Karpas-422 (cell line): ENCODE measurements at regions not wholly inside any gene's neighbourhood (a gene's known extent, or its start where the extent isn't known, plus 50 kb on each side); places are given as distances from the start of the nearest gene placed in this dataset.

Experiments used
- DNase-seq: peaks from one replicate; pipeline ENCODE4 v3.0.0-alpha.2; 2015
- H2AFZ ChIP-seq: fragments of 200-600 bp; sonication (generic); 2 replicates; pipeline ENCODE4 v1.6.1; 2014; ENCODE audit warnings: antibody characterized with exemption, low read length, mixed read lengths
- H3K27ac ChIP-seq: fragments of 200-600 bp; sonication (generic); 2 replicates; pipeline ENCODE4 v1.5.1; 2014; ENCODE audit warnings: mild to moderate bottlenecking, low read length, moderate library complexity
- H3K27me3 ChIP-seq: fragments of 200-600 bp; sonication (generic); 2 replicates; pipeline ENCODE4 v1.6.1; 2014; ENCODE audit warnings: low read length, mixed read lengths
- H3K36me3 ChIP-seq: fragments of 200-600 bp; sonication (generic); 2 replicates; pipeline ENCODE4 v1.6.1; 2014; ENCODE audit warnings: low read length, mixed read lengths; ENCODE audit not compliant: insufficient read depth
- H3K4me1 ChIP-seq: fragments of 200-600 bp; sonication (generic); 2 replicates; pipeline ENCODE4 v1.6.1; 2014; ENCODE audit warnings: mild to moderate bottlenecking, low read length, mixed read lengths
- H3K4me2 ChIP-seq: fragments of 200-600 bp; sonication (generic); 2 replicates; pipeline ENCODE4 v1.6.1; 2014; ENCODE audit warnings: low read length, low read depth, mild to moderate bottlenecking; ENCODE audit not compliant: poor library complexity, severe bottlenecking
- H3K4me3 ChIP-seq: fragments of 200-600 bp; sonication (generic); 2 replicates; pipeline ENCODE4 v1.5.1; 2014; ENCODE audit warnings: mild to moderate bottlenecking, antibody characterized with exemption, low read length, mixed read lengths
- H3K79me2 ChIP-seq: fragments of 200-600 bp; sonication (generic); 2 replicates; pipeline ENCODE4 v1.6.1; 2014; ENCODE audit warnings: mild to moderate bottlenecking, low read length, mixed read lengths
- H3K9ac ChIP-seq: fragments of 200-600 bp; sonication (generic); 2 replicates; pipeline ENCODE4 v1.6.0; 2014; ENCODE audit warnings: low read length
- H3K9me2 ChIP-seq: fragments of 200-600 bp; sonication (generic), shearing (Covaris generic); replicated peaks from 2 replicates; pipeline ENCODE4 v1.6.0; 2014; ENCODE audit warnings: mild to moderate bottlenecking, low read length, moderate library complexity; ENCODE audit not compliant: insufficient read depth
- H3K9me3 ChIP-seq: fragments of 300-700, 200-600 bp; sonication (generic); 2 replicates; pipeline ENCODE4 v1.6.1; 2014; ENCODE audit warnings: low read length, mixed read lengths
- H4K20me1 ChIP-seq: fragments of 200-600 bp; sonication (generic); 2 replicates; pipeline ENCODE4 v1.6.1; 2014; ENCODE audit warnings: mild to moderate bottlenecking, antibody characterized with exemption, low read length, low read depth; ENCODE audit not compliant: insufficient read depth

DNA sequence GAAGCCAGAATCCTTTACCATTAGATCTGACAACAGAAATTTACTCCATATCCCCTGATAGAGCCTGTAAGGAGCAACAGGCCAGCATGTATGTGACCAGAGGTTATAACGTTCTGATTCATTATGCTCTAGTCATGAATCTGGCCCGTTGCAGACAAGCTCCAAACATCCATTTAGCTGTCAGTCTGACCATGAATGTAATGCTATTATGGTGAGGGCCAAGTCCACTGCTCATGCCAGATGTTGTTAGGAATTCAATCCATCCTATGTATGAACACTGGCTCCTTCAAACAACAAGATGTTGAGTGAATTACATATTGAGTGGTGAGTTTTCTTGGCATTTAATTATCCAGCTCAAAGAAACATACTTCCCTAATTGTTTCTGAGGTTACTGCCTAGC lies 610.1 kb upstream of the ANKRD30A start:
- no peak overlapping the region for H3K4me2 ChIP-seq
- H3K27me3 ChIP-seq: no peaks in the 10 kb centered on the region
- no peaks in the 10 kb centered on the region for H4K20me1 ChIP-seq
- no peak overlapping the region for H3K9ac ChIP-seq
- no peak for DNase-seq
- no peaks in the 10 kb centered on the region for H3K4me1 ChIP-seq
- H3K9me2 ChIP-seq: no peaks in the 10 kb centered on the region
- no peak overlapping the region for H3K4me3 ChIP-seq
- peaks cover 2% of the 10 kb centered on the region; the same call in 1 of the 2 replicates for H3K9me3 ChIP-seq
- H3K36me3 ChIP-seq: no peaks in the 10 kb centered on the region
- H3K79me2 ChIP-seq: no peaks in the 10 kb centered on the region
- no peak overlapping the region for H3K27ac ChIP-seq
- peak overlapping the region; percentile 65; the same call in 1 of the 2 replicates for H2AFZ ChIP-seq

DNA sequence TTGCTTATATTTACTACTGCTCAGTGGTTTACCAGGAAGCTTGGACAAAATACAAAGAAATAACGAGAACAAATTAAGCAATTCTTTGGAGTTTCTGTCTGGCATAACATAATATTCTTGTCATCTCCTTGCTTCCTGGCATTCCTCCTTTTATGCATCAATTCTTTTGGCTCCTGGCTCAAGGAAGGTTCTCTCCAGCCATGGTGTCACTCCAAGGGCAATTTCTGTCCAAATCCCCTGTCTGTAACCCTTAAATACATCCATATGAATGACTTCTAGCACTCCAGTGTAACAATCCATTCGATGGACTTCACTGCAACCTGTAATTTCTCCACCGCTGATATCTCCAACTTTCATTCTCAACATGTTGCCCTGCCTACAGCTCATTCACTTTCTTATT lies 617.7 kb upstream of the ANKRD30A start:
- no peak overlapping the region for H3K4me3 ChIP-seq
- H3K9me3 ChIP-seq: no peaks in the 10 kb centered on the region
- H2AFZ ChIP-seq: no peak overlapping the region
- H3K9me2 ChIP-seq: no peaks in the 10 kb centered on the region
- H3K27ac ChIP-seq: no peak overlapping the region
- H3K27me3 ChIP-seq: no peaks in the 10 kb centered on the region
- H3K79me2 ChIP-seq: no peaks in the 10 kb centered on the region
- no peak for DNase-seq
- H3K9ac ChIP-seq: no peak overlapping the region
- H4K20me1 ChIP-seq: no peaks in the 10 kb centered on the region
- no peaks in the 10 kb centered on the region for H3K4me1 ChIP-seq
- H3K36me3 ChIP-seq: no peaks in the 10 kb centered on the region
- no peak overlapping the region for H3K4me2 ChIP-seq

DNA sequence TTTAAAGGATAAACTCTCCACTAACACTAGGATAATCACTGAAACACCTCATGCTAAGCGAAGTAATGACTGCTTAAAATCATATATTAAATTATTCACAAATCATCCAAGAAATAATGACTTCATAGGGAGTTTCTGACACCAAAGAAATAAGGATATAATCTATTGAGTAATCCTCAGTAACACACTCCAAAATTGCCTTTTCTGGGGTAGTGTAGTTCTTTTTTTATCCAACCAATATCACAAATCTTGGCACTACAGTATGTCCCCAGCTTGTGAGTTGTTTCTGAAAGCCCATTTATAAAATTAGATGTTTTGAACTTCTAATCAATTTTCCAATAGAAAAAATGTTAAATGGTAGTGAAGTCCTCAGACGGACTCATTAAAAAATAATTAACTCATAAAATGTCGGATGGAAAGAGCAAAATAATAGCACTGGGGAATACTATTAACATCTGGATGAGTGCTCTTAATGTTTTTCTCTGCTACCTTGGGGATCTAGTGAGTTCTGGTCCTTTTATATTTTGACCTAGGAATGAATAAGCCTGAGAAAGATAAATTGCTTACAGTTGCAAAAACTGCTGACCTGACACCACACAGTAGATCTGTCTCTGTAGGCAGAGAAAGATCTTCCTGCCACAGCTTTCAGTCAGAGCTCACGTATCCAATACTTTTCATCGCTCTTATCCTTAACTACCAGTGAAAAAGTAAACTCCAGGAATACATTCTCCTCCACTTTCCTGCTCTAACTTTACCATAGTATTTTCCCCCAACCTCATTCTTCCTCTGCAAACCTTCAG lies 618.5 kb upstream of the ANKRD30A start:
- H2AFZ ChIP-seq: no peak overlapping the region
- H3K4me1 ChIP-seq: no peaks in the 10 kb centered on the region
- H3K27me3 ChIP-seq: no peaks in the 10 kb centered on the region
- no peak for DNase-seq
- H3K9me2 ChIP-seq: no peaks in the 10 kb centered on the region
- no peak overlapping the region for H3K27ac ChIP-seq
- no peak overlapping the region for H3K9ac ChIP-seq
- no peaks in the 10 kb centered on the region for H3K9me3 ChIP-seq
- H3K4me2 ChIP-seq: no peak overlapping the region
- H3K36me3 ChIP-seq: no peaks in the 10 kb centered on the region
- no peak overlapping the region for H3K4me3 ChIP-seq
- no peaks in the 10 kb centered on the region for H4K20me1 ChIP-seq
- H3K79me2 ChIP-seq: no peaks in the 10 kb centered on the region

DNA sequence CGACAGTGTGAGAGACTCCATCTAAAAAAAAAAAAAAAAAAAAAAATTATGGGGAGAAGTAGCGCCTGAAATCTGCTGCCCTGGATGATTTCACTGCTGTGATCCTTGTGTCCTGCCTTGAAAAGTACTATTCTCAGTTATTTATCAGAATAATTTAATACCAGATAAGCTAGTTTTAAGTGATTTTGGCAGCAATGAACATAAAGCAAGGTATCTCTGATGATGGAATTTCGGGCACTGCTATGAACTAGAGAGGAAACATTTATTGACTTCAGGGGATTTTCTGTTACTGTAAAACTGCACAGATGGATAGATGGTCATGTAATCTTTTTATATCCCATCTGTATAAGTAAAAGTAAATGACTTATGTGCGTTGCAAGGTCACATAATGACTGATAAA lies 619.1 kb upstream of the ANKRD30A start:
- Histone ChIP-seq H4K20me1 (no peaks in the 10 kb centered on the region), H3K9me2 (no peaks in the 10 kb centered on the region), H2AFZ (no peak overlapping the region), H3K4me2 (no peak overlapping the region), H3K9ac (no peak overlapping the region), H3K79me2 (no peaks in the 10 kb centered on the region), H3K27ac (no peak overlapping the region), H3K4me1 (no peaks in the 10 kb centered on the region), H3K4me3 (no peak overlapping the region), H3K9me3 (no peaks in the 10 kb centered on the region), H3K27me3 (no peaks in the 10 kb centered on the region), H3K36me3 (no peaks in the 10 kb centered on the region)
- no peak for DNase-seq

DNA sequence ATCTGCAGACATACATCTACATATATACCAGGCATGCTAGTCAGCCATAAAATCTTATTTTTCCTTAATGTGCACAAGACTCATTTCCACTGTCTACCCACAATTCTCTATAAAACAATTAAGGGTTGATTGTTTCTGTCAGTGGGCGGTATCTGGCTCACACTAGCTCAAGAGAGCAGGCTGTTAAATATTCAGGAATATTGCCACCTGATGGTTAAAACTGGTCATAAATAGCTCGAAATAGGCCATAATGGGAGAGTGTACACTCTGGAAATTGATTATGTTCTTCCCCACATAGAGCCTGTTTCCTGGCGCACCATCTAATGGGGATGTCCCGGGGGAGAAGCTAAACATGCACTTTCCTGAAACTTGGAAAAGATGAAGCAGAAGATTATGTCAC lies 620.6 kb upstream of the ANKRD30A start:
- Histone ChIP-seq H3K4me1 (no peaks in the 10 kb centered on the region), H3K9me2 (no peaks in the 10 kb centered on the region), H3K9me3 (no peaks in the 10 kb centered on the region), H3K4me3 (no peak overlapping the region), H3K36me3 (no peaks in the 10 kb centered on the region), H3K4me2 (no peak overlapping the region), H3K79me2 (no peaks in the 10 kb centered on the region), H4K20me1 (no peaks in the 10 kb centered on the region), H3K9ac (no peak overlapping the region), H2AFZ (no peak overlapping the region), H3K27me3 (no peaks in the 10 kb centered on the region), H3K27ac (no peak overlapping the region)
- no peak for DNase-seq

DNA sequence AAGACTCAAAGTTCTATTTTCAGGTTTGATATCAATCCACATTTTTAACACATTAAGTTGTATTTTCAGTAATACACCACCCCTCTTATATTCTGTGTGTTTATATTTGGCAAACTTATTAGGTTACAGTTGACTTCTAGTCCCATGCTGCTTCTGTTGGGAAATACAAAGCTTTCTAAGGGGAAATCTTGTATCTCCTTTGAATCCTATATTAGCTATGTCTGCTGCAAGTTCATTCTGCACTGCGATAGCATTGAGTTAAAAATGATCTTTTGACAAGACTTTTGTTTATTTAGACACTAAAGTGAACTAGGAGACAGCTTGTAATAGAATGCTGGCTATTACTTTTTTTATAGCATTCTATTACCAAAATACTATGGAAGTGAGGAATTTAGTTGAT lies 625.1 kb upstream of the ANKRD30A start:
- H3K9me2 ChIP-seq: no peaks in the 10 kb centered on the region
- peak; percentile 4 for DNase-seq
- no peak overlapping the region for H3K9ac ChIP-seq
- no peaks in the 10 kb centered on the region for H3K79me2 ChIP-seq
- H4K20me1 ChIP-seq: no peaks in the 10 kb centered on the region
- no peak overlapping the region for H3K4me3 ChIP-seq
- H3K9me3 ChIP-seq: no peaks in the 10 kb centered on the region
- no peaks in the 10 kb centered on the region for H3K27me3 ChIP-seq
- no peak overlapping the region for H3K4me2 ChIP-seq
- H2AFZ ChIP-seq: no peak overlapping the region
- no peak overlapping the region for H3K27ac ChIP-seq
- H3K36me3 ChIP-seq: no peaks in the 10 kb centered on the region
- no peaks in the 10 kb centered on the region for H3K4me1 ChIP-seq

DNA sequence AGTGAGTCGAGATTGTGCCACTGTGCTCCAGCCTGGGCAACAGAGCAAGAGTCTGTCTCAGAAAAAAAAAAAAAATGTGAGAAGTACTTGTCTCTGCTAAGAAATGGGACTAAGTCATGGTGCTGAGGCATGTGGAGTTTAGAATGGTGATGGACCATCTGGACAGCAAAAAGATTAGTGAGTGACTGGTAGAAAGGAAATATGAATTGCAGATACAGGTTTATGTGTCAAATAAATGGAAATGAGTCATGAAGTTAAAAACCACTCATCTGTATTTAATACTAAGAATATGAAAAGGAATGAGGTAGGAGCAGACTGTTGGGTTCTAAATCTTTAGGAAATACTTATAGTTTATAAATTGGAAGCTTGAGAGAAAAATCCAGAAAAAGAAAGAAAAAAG lies 625.7 kb upstream of the ANKRD30A start:
- Histone ChIP-seq H3K27me3 (no peaks in the 10 kb centered on the region), H3K4me2 (no peak overlapping the region), H3K4me1 (no peaks in the 10 kb centered on the region), H2AFZ (no peak overlapping the region), H3K9ac (no peak overlapping the region), H3K27ac (no peak overlapping the region), H3K9me3 (no peaks in the 10 kb centered on the region), H3K9me2 (no peaks in the 10 kb centered on the region), H3K79me2 (no peaks in the 10 kb centered on the region), H3K36me3 (no peaks in the 10 kb centered on the region), H4K20me1 (no peaks in the 10 kb centered on the region), H3K4me3 (no peak overlapping the region)
- DNase-seq: peak; percentile 6

DNA sequence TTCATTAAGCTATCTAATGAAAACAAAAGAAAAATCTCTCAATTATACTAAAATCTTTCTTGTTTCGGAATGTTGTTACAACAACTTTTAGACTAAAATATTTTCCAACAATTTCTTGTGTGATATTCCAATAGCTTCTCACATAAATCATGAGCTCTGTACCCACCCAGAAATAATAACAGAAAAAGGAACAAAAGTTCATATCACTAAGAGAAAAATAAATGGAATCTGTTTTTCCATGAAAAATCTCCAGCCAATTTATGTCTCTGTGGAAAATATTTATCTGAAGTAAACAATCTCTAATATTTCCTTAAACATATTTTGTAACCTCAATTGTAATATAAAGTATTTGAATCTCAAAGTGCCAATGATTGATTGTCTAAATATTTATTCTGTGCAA lies 628.6 kb upstream of the ANKRD30A start:
- Histone ChIP-seq H3K27ac (no peak overlapping the region), H3K9me2 (no peaks in the 10 kb centered on the region), H3K4me2 (no peak overlapping the region), H2AFZ (no peak overlapping the region), H3K4me1 (no peaks in the 10 kb centered on the region), H3K4me3 (no peak overlapping the region), H3K9ac (no peak overlapping the region), H3K9me3 (no peaks in the 10 kb centered on the region), H3K27me3 (no peaks in the 10 kb centered on the region), H3K79me2 (no peaks in the 10 kb centered on the region), H4K20me1 (no peaks in the 10 kb centered on the region), H3K36me3 (no peaks in the 10 kb centered on the region)
- peak; percentile 19 for DNase-seq
